NCI-H2081 (cell line): ENCODE measurements at regions not wholly inside any gene's neighbourhood (a gene's known extent, or its start where the extent isn't known, plus 50 kb on each side); places are given as distances from the start of the nearest gene placed in this dataset.

Source experiments
- DNase-seq, 2 experiments: peaks; one replicate each; lab custom pipeline; 2025; lab: John Stamatoyannopoulos, UW

GRCh38 chr22:47571616-47572015, 809.2 kb downstream of the TBC1D22A start:
- DNase-seq = no peak

DNA sequence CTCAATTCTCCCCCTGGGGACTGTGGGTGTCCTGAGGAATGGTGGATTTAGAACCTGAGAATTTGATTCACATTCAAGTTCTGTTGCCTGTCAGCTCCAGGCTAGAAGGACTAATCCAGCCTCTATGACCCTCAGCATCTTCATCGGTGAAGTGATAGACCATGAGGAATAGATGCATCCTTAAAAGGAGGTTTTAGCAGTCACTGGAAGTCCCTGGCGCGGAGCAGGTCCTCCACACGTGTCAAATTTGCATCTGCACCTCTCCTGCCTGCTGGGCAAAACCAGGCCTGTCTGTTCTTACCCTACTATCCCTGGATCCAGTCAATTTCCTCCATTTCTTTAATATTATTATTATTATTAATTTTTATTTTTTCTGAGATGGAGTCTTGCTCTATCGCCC, 808.4 kb downstream of the TBC1D22A start:
- DNase-seq = no peak

DNA sequence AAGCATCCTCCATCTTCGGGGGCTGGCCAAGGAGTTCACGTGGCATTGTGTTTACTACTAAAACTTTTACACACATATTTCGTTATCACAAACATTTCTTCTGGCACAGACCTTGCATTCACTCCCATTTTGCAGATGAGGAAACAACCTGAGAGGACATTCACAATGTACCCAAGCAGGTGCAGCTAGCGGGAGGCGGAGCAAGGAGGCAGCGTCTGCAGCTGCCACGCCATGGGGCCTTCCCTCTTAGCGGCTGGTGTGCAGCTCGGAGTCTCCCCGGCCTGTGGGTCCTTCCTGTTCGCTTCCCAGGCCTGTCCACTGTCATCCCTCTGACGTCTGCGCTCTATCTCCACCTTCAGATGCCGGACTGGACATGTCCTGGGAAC, 807.8 kb downstream of the TBC1D22A start:
- DNase-seq = no peak

DNA sequence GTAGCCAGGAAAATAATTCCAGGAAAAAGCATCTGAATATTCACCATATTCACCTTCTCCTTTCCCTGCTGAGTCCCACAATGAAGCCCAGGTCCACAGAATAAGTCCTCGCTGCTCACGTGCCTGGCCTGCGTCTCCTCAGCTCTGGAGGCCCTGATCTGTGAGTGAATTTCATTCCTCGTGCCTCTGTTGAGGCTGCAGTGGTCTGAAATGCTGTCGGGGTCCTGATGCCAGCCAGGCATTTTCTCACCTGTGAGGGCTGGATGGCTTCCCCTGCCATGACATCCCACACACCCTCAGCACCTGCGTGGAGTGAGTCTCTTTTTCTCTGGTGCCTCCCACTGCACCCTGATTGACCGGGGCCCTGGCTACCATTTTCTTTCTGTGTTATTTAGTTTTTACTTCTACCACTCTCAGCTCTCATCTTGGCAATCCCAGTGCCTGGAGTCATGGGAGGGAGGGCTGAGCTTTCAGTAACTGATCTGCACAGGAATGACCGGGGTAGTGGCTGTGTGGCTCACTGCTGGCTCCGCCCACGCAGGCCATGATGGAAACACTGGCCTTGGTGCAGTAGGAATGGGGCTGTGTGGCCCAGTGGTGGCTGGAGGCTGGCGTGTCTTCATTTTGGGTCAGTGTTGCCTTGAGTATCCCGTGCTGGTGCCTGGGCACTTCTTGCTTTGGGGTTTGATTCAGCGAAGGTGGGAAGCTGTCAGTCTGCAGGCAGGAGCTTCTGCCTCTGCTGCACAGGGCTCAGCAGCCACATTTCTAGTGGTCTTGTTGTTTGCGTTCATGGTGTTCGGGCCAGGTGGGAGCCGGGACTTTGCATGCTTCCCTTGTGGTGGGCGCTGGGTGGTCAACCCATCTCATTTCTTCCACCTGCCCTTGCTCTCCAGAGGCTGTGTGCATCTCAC, 807.2 kb downstream of the TBC1D22A start:
- no peak for DNase-seq

- DNase-seq = no peak
These were observed 806.2 kb downstream of the TBC1D22A start for GRCh38 chr22:47568700-47569099.

DNA sequence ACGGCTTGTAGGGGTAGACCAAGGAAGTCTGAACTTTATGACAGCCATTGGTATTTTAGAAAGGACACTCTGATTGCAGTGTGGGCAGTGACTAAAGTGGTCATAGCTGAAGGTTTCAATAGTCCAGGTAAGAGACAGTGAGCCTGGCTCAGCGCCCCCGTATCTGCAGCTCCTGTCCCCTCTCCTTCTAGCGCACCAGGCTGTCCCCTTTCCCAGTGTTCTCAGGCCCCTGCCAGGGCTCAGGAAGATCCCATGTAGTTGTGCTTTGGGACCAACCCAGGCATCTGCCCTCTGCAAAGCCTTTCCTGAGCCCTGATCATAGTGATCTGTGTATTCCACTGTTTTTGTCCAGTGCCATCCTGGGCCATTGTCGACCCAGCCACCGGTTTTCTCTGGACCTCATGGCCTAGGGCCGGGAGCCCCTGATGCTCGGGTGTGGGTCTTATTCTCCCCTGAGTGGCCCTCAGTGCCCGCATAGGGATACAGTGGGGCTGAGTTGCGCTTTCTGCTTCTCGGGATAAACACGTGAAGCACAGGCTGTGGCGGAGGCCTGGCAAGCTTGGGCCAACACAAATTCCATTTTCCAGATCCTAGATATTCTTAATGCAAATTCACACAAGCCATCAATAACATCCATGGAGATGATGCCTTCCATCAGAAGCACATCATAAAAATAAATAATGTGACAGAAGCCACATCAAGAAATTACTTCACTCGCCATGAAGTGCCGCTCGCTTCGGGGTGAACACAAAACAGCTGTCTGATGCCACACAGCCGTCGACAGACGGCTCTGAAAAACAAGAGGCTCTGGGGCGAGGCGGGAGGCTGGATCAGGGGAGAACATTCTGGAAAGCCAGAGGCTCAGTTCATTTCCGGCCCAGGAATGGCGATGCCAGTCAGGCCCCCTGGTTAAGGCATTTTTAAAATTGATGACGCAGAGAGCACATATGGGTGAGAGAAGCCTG, 805.0 kb downstream of the TBC1D22A start:
- no peak for DNase-seq

- no peak for DNase-seq
These were observed 804.0 kb downstream of the TBC1D22A start for GRCh38 chr22:47566491-47566890.

DNA sequence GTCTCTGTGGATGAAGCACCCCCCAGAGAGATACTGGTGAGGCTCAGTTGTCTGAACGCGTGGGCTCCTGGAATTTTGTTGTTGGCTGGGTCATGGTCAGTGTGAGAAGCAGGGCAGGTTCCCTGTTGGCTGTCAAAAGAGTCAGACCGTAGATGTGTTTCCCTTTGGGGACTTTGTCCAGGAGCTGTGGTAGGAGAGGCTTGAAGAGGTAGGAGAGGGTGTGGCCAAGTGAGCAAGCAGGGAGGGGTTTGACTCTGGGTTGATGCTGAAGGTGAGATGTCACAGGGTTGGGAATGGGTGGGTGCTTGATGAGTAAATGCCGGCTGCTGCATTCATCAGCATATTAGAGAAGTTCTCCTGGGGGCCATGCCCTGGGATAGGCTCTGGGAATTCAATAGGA, 803.2 kb downstream of the TBC1D22A start:
- DNase-seq = no peak

GRCh38 chr22:47564651-47565434, 802.4 kb downstream of the TBC1D22A start:
- peak; percentile 8 to 24 for DNase-seq

GRCh38 chr22:47564158-47564450, 801.7 kb downstream of the TBC1D22A start:
- DNase-seq = no peak

- no peak for DNase-seq
These were observed 801.1 kb downstream of the TBC1D22A start for GRCh38 chr22:47563406-47564157.

DNA sequence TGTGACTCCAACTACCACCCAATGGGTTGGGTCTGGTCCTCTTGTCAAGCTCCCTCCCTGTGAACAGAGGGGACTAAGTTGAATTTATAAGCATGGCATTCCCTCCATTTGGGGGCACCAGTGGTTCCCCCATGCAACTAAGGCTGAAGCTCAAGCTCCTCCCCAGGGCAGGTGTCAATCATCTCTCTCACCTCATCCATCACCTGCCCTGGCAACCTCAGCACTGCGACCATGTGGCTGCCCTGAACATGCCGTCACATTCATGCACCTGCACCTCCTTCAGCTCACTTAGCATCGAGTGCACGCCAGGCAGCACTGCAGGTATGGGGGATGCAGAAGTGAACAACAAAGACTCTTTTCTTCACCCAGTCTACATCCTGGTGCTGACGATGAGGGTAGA, 799.3 kb downstream of the TBC1D22A start:
- DNase-seq = no peak

DNA sequence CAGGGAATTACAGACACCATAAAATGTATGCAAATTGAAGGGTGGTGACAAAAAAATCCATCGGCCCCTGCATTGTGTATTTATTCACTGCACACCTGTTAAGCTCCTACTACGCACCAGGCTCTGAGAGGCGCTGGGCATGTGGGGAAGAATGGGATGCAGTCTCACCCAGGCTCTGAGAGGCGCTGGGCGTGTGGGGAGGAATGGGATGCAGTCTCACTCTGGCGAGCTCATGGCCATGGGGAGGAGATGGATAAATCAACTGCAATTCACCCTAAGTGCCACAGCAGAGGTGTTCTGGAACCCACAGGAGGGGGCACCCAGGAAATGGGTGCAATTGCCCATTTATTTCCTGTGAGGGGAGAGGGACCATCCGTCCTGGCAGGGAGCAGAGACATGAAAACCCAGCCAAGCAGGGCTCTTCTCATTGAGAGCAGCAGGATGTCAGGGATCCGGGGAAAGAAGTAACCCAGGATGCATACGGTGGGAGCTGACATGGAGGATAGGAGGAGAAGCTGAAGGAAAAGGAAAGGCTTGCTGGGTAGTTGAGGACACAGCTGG, 798.7 kb downstream of the TBC1D22A start:
- DNase-seq = no peak

DNA sequence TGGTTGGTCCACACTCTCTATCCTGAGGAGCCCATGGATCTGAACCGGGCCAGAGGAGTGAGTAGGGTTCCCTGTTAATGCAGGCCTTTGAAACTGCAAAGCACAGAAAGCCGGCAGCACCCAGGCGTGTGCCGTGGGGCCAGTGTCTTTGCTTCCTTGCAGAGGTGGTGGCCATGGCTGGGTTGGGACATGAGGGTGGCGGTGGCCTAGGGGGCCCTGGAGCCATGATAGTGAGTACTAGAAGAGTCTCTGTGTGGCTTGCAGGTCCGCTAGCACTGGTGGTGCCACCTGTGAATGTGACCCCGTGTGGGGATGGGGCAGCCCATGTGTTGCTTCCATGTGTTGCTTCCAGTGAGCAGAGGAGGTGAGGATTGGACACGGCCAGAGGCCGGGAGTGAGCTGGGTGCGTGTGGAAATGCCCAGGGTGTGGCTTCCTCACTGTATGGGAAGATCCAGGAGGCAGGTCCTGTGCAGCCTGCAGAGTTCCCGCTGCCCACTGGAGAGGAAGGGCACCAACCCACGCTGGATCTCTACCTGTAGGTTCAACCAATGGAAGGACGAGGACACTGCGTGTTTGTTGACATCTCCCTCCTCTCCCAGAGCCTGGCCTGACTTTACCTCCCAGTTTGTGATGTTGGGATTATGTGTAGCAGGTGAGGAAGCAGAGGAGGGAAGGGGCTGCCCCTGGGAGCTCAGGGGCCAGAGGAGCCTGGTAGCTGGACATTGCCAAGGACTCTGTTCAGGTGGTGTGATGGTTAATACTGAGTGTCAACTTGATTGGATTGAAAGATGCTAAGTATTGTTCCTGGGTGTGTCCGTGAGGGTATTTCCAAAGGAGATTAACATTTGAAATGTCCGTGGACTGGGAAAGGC, 796.6 kb downstream of the TBC1D22A start:
- no peak for DNase-seq

DNA sequence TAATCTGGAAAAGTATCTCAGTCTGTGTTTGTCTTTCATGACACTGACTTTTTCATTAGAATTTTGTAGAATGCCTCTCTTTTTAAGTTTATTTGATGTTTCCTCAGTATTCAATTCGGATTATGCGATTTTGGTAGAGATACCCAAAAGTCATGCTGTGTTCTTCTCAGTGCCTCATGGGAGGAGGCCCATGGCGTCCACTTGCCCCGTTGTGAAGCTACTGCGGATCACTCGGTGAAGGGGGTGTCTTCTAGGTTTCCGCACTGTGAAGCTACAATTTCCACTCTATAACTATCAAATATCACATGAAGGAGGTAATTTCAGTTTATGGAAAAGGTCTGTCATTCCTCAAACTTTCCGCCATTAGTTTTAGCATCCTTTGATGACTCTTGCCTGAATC, 794.0 kb downstream of the TBC1D22A start:
- DNase-seq = no peak

DNA sequence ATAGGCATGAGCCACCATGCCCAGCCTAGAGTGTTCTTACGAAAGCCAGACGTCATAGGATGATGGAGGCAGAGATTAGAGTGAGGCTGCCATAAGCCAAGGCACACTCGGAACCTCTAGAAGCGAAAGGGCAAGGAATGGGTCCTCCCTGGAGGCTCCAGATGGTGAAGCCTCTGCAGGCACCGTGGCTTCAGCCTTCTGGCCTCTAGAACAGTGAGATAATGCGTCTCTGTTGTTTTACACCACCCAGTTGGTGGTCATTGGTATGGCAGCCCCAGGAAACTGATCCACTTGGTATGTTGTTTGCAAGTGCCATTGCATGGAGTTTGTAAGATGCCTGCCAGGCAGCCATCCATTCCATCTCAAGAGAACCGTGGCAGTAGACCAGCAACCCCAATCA, 791.0 kb downstream of the TBC1D22A start:
- DNase-seq = no peak

DNA sequence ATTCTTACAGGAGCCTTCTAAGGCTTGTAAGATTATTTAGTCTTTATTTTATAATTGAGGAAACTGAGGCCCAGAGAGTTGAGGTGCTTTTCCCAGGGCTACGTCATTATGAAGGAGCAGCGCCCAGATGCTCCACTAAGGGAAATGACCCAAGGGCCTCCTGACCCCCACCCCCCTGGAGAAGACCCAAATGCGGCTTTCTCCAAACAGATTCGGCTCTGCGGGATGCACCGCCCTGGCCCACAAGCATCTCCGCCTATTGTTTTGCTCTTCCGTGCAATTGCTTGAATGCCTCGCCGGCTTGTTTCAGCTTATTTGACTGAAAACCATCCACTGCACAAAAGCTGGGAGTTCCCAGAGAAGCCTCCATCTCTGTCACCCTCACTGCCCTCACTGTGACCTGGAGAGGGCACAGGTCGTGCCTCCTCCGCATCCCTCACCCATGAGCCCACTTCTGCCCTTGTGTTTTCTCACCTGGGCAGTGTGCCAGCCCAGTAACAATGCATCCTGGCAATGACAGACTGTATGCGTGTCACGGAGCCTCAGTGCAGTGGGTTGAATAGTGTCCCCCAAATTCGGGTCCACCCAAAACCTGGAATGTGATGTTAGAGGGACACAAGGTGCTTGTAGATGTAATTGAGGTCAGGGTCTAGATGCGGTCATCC, 790.2 kb downstream of the TBC1D22A start:
- no peak for DNase-seq

- DNase-seq = no peak
These were observed 789.6 kb downstream of the TBC1D22A start for GRCh38 chr22:47552024-47552423.

DNA sequence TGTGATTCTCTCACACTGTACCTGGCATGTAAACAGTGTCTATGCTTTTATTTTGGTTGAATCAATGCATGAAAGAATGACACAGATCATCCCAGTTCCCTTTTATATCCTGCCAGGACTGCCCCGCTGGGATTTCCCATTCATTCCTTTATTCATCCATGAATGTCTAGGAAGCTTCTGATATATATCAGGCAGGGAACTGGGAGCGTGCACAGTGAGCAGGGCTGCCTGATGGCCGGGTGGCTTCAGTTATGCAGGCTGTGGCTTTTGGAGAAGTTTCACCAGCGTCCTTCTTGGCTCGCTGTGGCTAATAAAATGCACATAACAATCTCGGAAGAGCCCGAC, 789.0 kb downstream of the TBC1D22A start:
- no peak for DNase-seq
